ENCODE measurements at regions not wholly inside any gene's neighbourhood (a gene's known extent, or its start where the extent isn't known, plus 50 kb on each side); places are given as distances from the start of the nearest gene placed in this dataset.

- H3K4me1 ChIP-seq (ENCODE audit: insufficient read depth, low read length), result no peaks in the 10 kb centered on the region
- no peaks in the 10 kb centered on the region for H3K9me3 ChIP-seq (ENCODE audit: low read length)
- H3K36me3 ChIP-seq (ENCODE audit: insufficient read depth, low read length), result no peaks in the 10 kb centered on the region
- Mint-ChIP-seq H3K4me1 (no peaks in the 10 kb centered on the region), H3K27ac (no peak overlapping the region), H3K9me3 (no peaks in the 10 kb centered on the region), H3K36me3 (no peaks in the 10 kb centered on the region), H3K27me3 (peaks cover 4 to 35% of the 10 kb centered on the region in 2 donors), H3K4me3 (no peak overlapping the region)
- no peaks in the 10 kb centered on the region for H3K27me3 ChIP-seq (ENCODE audit: insufficient read depth, low read length, poor library complexity, severe bottlenecking)
- no peak overlapping the region for H3K27ac ChIP-seq (ENCODE audit: low read depth, low read length)
- H3K4me3 ChIP-seq (ENCODE audit: low read length), result no peak overlapping the region
- POLR2A ChIA-PET, result no interaction called here
- DNase-seq, result no peak
- CTCF ChIA-PET, result no interaction called here
Observed at GRCh38 chr7:35487841-35488240, 207.1 kb downstream of the HERPUD2 start.

GRCh38 chr7:35487402-35487801 lies 207.5 kb downstream of the HERPUD2 start:
- DNase-seq, result no peak
- ChIA-PET CTCF (no interaction called here), POLR2A (no interaction called here)
- no peak overlapping the region for H3K4me3 Mint-ChIP-seq
- Histone ChIP-seq H3K27me3 (ENCODE audit: insufficient read depth, low read length, poor library complexity, severe bottlenecking) (no peaks in the 10 kb centered on the region), H3K4me3 (ENCODE audit: low read length) (no peak overlapping the region), H3K4me1 (ENCODE audit: insufficient read depth, low read length) (no peaks in the 10 kb centered on the region), H3K27ac (ENCODE audit: low read depth, low read length) (no peak overlapping the region), H3K36me3 (ENCODE audit: insufficient read depth, low read length) (no peaks in the 10 kb centered on the region), H3K9me3 (ENCODE audit: low read length) (no peaks in the 10 kb centered on the region)
- peaks cover 4 to 38% of the 10 kb centered on the region in 2 donors for H3K27me3 Mint-ChIP-seq
- H3K36me3 Mint-ChIP-seq, result no peaks in the 10 kb centered on the region
- no peaks in the 10 kb centered on the region for H3K4me1 Mint-ChIP-seq
- H3K9me3 Mint-ChIP-seq, result no peaks in the 10 kb centered on the region
- H3K27ac Mint-ChIP-seq, result no peak overlapping the region

GRCh38 chr7:35485436-35485835 lies 209.5 kb downstream of the HERPUD2 start:
- no peaks in the 10 kb centered on the region for H3K36me3 ChIP-seq (ENCODE audit: insufficient read depth, low read length)
- H3K4me3 Mint-ChIP-seq, result no peak overlapping the region
- no peak overlapping the region for H3K27ac ChIP-seq (ENCODE audit: low read depth, low read length)
- H3K36me3 Mint-ChIP-seq, result no peaks in the 10 kb centered on the region
- POLR2A ChIA-PET, result no interaction called here
- no peaks in the 10 kb centered on the region for H3K9me3 ChIP-seq (ENCODE audit: low read length)
- H3K4me1 Mint-ChIP-seq, result no peaks in the 10 kb centered on the region
- H3K27me3 ChIP-seq (ENCODE audit: insufficient read depth, low read length, poor library complexity, severe bottlenecking), result no peaks in the 10 kb centered on the region
- DNase-seq, result no peak
- no peaks in the 10 kb centered on the region for H3K4me1 ChIP-seq (ENCODE audit: insufficient read depth, low read length)
- no peak overlapping the region for H3K27ac Mint-ChIP-seq
- CTCF ChIA-PET, result no interaction called here
- no peaks in the 10 kb centered on the region for H3K9me3 Mint-ChIP-seq
- peaks cover 6 to 36% of the 10 kb centered on the region in 2 donors for H3K27me3 Mint-ChIP-seq
- no peak overlapping the region for H3K4me3 ChIP-seq (ENCODE audit: low read length)

- no peak for DNase-seq
- Histone ChIP-seq H3K9me3 (ENCODE audit: low read length) (no peaks in the 10 kb centered on the region), H3K4me3 (ENCODE audit: low read length) (no peak overlapping the region), H3K27me3 (ENCODE audit: insufficient read depth, low read length, poor library complexity, severe bottlenecking) (no peaks in the 10 kb centered on the region), H3K4me1 (ENCODE audit: insufficient read depth, low read length) (no peaks in the 10 kb centered on the region), H3K36me3 (ENCODE audit: insufficient read depth, low read length) (no peaks in the 10 kb centered on the region), H3K27ac (ENCODE audit: low read depth, low read length) (no peak overlapping the region)
- H3K36me3 Mint-ChIP-seq, result no peaks in the 10 kb centered on the region
- ChIA-PET POLR2A (no interaction called here), CTCF (no interaction called here)
- H3K27ac Mint-ChIP-seq, result no peak overlapping the region
- no peak overlapping the region for H3K4me3 Mint-ChIP-seq
- no peaks in the 10 kb centered on the region for H3K4me1 Mint-ChIP-seq
- peaks cover 0 to under 1% (median 0%) of the 10 kb centered on the region in 5 donors for H3K9me3 Mint-ChIP-seq
- H3K27me3 Mint-ChIP-seq, result peaks cover 6 to 38% of the 10 kb centered on the region in 2 donors
Observed at GRCh38 chr7:35483568-35483967, 211.4 kb downstream of the HERPUD2 start.

GRCh38 chr7:35482231-35482630 lies 212.7 kb downstream of the HERPUD2 start:
- no peak for DNase-seq
- H3K4me3 ChIP-seq (ENCODE audit: low read length), result no peak overlapping the region
- no peaks in the 10 kb centered on the region for H3K4me1 ChIP-seq (ENCODE audit: insufficient read depth, low read length)
- H3K4me1 Mint-ChIP-seq, result no peaks in the 10 kb centered on the region
- H3K36me3 ChIP-seq (ENCODE audit: insufficient read depth, low read length), result no peaks in the 10 kb centered on the region
- POLR2A ChIA-PET, result no interaction called here
- peaks cover 0 to 4% (median 0%) of the 10 kb centered on the region in 3 donors for H3K36me3 Mint-ChIP-seq
- no peak overlapping the region for H3K27ac Mint-ChIP-seq
- no peak overlapping the region for H3K27ac ChIP-seq (ENCODE audit: low read depth, low read length)
- peaks cover under 1 to 13% (median 11%) of the 10 kb centered on the region in 5 donors for H3K9me3 Mint-ChIP-seq
- no peaks in the 10 kb centered on the region for H3K27me3 ChIP-seq (ENCODE audit: insufficient read depth, low read length, poor library complexity, severe bottlenecking)
- no peak overlapping the region for H3K4me3 Mint-ChIP-seq
- H3K27me3 Mint-ChIP-seq, result peaks cover 11 to 38% of the 10 kb centered on the region in 2 donors
- CTCF ChIA-PET, result no interaction called here
- H3K9me3 ChIP-seq (ENCODE audit: low read length), result no peaks in the 10 kb centered on the region

- H3K4me1 Mint-ChIP-seq, result no peaks in the 10 kb centered on the region
Observed at GRCh38 chr7:35480806-35481205, 214.1 kb downstream of the HERPUD2 start.

GRCh38 chr7:35477609-35478008 lies 217.3 kb downstream of the HERPUD2 start:
- no peaks in the 10 kb centered on the region for H3K4me1 Mint-ChIP-seq
- ChIA-PET CTCF (no interaction called here), POLR2A (no interaction called here)
- Histone ChIP-seq H3K36me3 (ENCODE audit: insufficient read depth, low read length) (no peaks in the 10 kb centered on the region), H3K4me1 (ENCODE audit: insufficient read depth, low read length) (no peaks in the 10 kb centered on the region), H3K27ac (ENCODE audit: low read depth, low read length) (no peak overlapping the region), H3K9me3 (ENCODE audit: low read length) (no peaks in the 10 kb centered on the region), H3K4me3 (ENCODE audit: low read length) (no peak overlapping the region), H3K27me3 (ENCODE audit: insufficient read depth, low read length, poor library complexity, severe bottlenecking) (peaks cover 4% of the 10 kb centered on the region)
- H3K36me3 Mint-ChIP-seq, result peaks cover 0 to 4% (median 0%) of the 10 kb centered on the region in 3 donors
- DNase-seq, result no peak
- no peak overlapping the region for H3K4me3 Mint-ChIP-seq
- peaks cover 3 to 22% (median 21%) of the 10 kb centered on the region in 5 donors for H3K9me3 Mint-ChIP-seq
- H3K27me3 Mint-ChIP-seq, result peaks cover 12 to 42% of the 10 kb centered on the region in 2 donors
- H3K27ac Mint-ChIP-seq, result no peak overlapping the region

More at GRCh38 chr7:35480806-35481205, 214.1 kb downstream of the HERPUD2 start:
- no peak for DNase-seq
- Histone ChIP-seq H3K27ac (ENCODE audit: low read depth, low read length) (no peak overlapping the region), H3K4me1 (ENCODE audit: insufficient read depth, low read length) (no peaks in the 10 kb centered on the region), H3K9me3 (ENCODE audit: low read length) (no peaks in the 10 kb centered on the region), H3K4me3 (ENCODE audit: low read length) (no peak overlapping the region), H3K36me3 (ENCODE audit: insufficient read depth, low read length) (no peaks in the 10 kb centered on the region), H3K27me3 (ENCODE audit: insufficient read depth, low read length, poor library complexity, severe bottlenecking) (no peaks in the 10 kb centered on the region)
- POLR2A ChIA-PET, result no interaction called here
- Mint-ChIP-seq H3K9me3 (peaks cover 3 to 18% (median 16%) of the 10 kb centered on the region in 5 donors), H3K4me3 (no peak overlapping the region), H3K27me3 (peaks cover 11 to 37% of the 10 kb centered on the region in 2 donors), H3K27ac (peak overlapping the region in 1 of 8 donors; percentile 70), H3K36me3 (peaks cover 0 to 4% (median 0%) of the 10 kb centered on the region in 3 donors)
- CTCF ChIA-PET, result no interaction called here

GRCh38 chr7:35474100-35474499 lies 220.2 kb upstream of the TBX20 start:
- no peaks in the 10 kb centered on the region for H3K4me1 ChIP-seq (ENCODE audit: insufficient read depth, low read length)
- DNase-seq, result no peak
- no peak overlapping the region for H3K27ac Mint-ChIP-seq

GRCh38 chr7:35468606-35469005 lies 214.7 kb upstream of the TBX20 start:
- no peaks in the 10 kb centered on the region for H3K9me3 Mint-ChIP-seq
- POLR2A ChIA-PET, result no interaction called here
- peaks cover 28 to 47% of the 10 kb centered on the region in 2 donors for H3K27me3 Mint-ChIP-seq
- Histone ChIP-seq H3K36me3 (ENCODE audit: insufficient read depth, low read length) (no peaks in the 10 kb centered on the region), H3K27me3 (ENCODE audit: insufficient read depth, low read length, poor library complexity, severe bottlenecking) (peaks cover 4% of the 10 kb centered on the region), H3K9me3 (ENCODE audit: low read length) (no peaks in the 10 kb centered on the region), H3K4me3 (ENCODE audit: low read length) (no peak overlapping the region), H3K4me1 (ENCODE audit: insufficient read depth, low read length) (no peaks in the 10 kb centered on the region), H3K27ac (ENCODE audit: low read depth, low read length) (no peak overlapping the region)
- no peak for DNase-seq
- H3K36me3 Mint-ChIP-seq, result no peaks in the 10 kb centered on the region
- CTCF ChIA-PET, result no interaction called here
- H3K4me3 Mint-ChIP-seq, result no peak overlapping the region
- H3K27ac Mint-ChIP-seq, result no peak overlapping the region
- H3K4me1 Mint-ChIP-seq, result no peaks in the 10 kb centered on the region

More at GRCh38 chr7:35474100-35474499, 220.2 kb upstream of the TBX20 start:
- Histone ChIP-seq H3K36me3 (ENCODE audit: insufficient read depth, low read length) (no peaks in the 10 kb centered on the region), H3K27me3 (ENCODE audit: insufficient read depth, low read length, poor library complexity, severe bottlenecking) (peaks cover 4% of the 10 kb centered on the region), H3K9me3 (ENCODE audit: low read length) (no peaks in the 10 kb centered on the region), H3K4me3 (ENCODE audit: low read length) (no peak overlapping the region), H3K27ac (ENCODE audit: low read depth, low read length) (no peak overlapping the region)
- Mint-ChIP-seq H3K9me3 (peaks cover 3 to 22% (median 21%) of the 10 kb centered on the region in 5 donors), H3K4me3 (no peak overlapping the region), H3K36me3 (peaks cover 0 to 4% (median 0%) of the 10 kb centered on the region in 3 donors), H3K27me3 (peaks cover 17 to 34% of the 10 kb centered on the region in 2 donors), H3K4me1 (no peaks in the 10 kb centered on the region)
- CTCF ChIA-PET, result no interaction called here
- POLR2A ChIA-PET, result no interaction called here
